Gastrocnemius medialis (tissue), 4 donors: ENCODE measurements at regions not wholly inside any gene's neighbourhood (a gene's known extent, or its start where the extent isn't known, plus 50 kb on each side); places are given as distances from the start of the nearest gene placed in this dataset.

Experiments
- ATAC-seq, 2 donors: fragments of 150-250 bp; one replicate each; pipeline ENCODE4 v1.9.1; 2016
- DNase-seq, 2 donors: peaks; one replicate each; pipeline ENCODE4 v3.0.0-alpha.2; 2019
- H3K27ac ChIP-seq, 4 donors: fragments of 200-600 bp; sonication (generic); 1 replicate in 1 of 4; 2 replicates in 3 of 4; pipeline ENCODE4 v1.5.1; 2016 to 2018; ENCODE audit warnings: mild to moderate bottlenecking in 2 of 4, moderate library complexity in 1 of 4
- H3K27me3 ChIP-seq, 3 donors: fragments of 200-600 bp; sonication (generic) in 2 of 3; 1 replicate in 1 of 3; 2 replicates in 2 of 3; pipeline versions ENCODE4 v1.5.1 to v1.6.0; 2016 to 2019; ENCODE audit warnings: mild to moderate bottlenecking in 1 of 3, moderate library complexity in 1 of 3
- H3K36me3 ChIP-seq, 2 donors: fragments of 200-600 bp; sonication (generic) in 1 of 2; one replicate each; pipeline ENCODE4 v1.5.1; 2017 to 2018
- H3K4me1 ChIP-seq, 2 donors: fragments of 200-600 bp; sonication (generic) in 1 of 2; one replicate each; pipeline ENCODE4 v1.5.1; 2016 to 2017; ENCODE audit warnings: mild to moderate bottlenecking in 2 of 2
- H3K4me3 ChIP-seq, 4 donors: fragments of 200-600 bp; sonication (generic) in 3 of 4; 1 replicate in 1 of 4; 2 replicates in 3 of 4; pipeline ENCODE4 v1.5.1; 2016 to 2019; ENCODE audit warnings: mild to moderate bottlenecking in 2 of 4
- H3K9me3 ChIP-seq, 3 donors: fragments of 200-600 bp; sonication (generic) in 2 of 3; 1 replicate in 1 of 3; 2 replicates in 2 of 3; pipeline ENCODE4 v1.5.1; 2016 to 2019
- CTCF ChIP-seq, 5 experiments: fragments of 450-650 bp in 3 of 5; fragments of 200-600 bp in 2 of 5; sonication (generic) in 2 of 5; IDR thresholded peaks in 4 of 5; conservative IDR thresholded peaks in 1 of 5; 1 replicate in 4 of 5; 2 replicates in 1 of 5; pipeline ENCODE4 v1.5.1; 2016 to 2019; ENCODE audit warnings: antibody characterized with exemption in 5 of 5, mild to moderate bottlenecking in 3 of 5, moderate library complexity in 3 of 5
- POLR2A ChIP-seq, 2 donors: fragments of 450-650 bp; IDR thresholded peaks; one replicate each; pipeline ENCODE4 v1.6.1; 2017; ENCODE audit warnings: antibody characterized with exemption in 2 of 2, mild to moderate bottlenecking in 2 of 2, moderate library complexity in 2 of 2
- in situ Hi-C, 4 donors: fragments of 200-750 bp; cut with MboI; loops; one replicate each; pipeline versions ENCODE4 v1.15.0 to v1.8.0; 2017; ENCODE audit warnings: low sequenced_read_pairs in 4 of 4
- intact Hi-C: fragments of 100-400 bp; cut with DNase I; formaldehyde crosslinking; loops from one replicate; pipeline ENCODE4 v1.15.1; 2023; ENCODE audit warnings: low total_unique reads

GRCh38 chr10:131621784-131622624 is 278.8 kb upstream of the PPP2R2D start:
- no peak overlapping the region for H3K27ac ChIP-seq
- intact Hi-C loops: no loop called here
- H3K36me3 ChIP-seq: no peaks in the 10 kb centered on the region
- H3K27me3 ChIP-seq: no peaks in the 10 kb centered on the region
- in situ Hi-C loops: no loop called here
- ATAC-seq (no peak), DNase-seq (no peak)
- no peak overlapping the region for H3K4me3 ChIP-seq
- no peaks in the 10 kb centered on the region for H3K9me3 ChIP-seq
- TF ChIP-seq POLR2A (IDR thresholded peaks at IDR 0.05) (no peak), CTCF (IDR thresholded peaks at IDR 0.05 in 4 of 5, conservative IDR thresholded peaks at IDR 0.05 in 1 of 5) (no peak)
- H3K4me1 ChIP-seq: no peaks in the 10 kb centered on the region

- no peak for ATAC-seq
- intact Hi-C loops (no loop called here), in situ Hi-C loops (no loop called here)
- no peaks in the 10 kb centered on the region for H3K27me3 ChIP-seq
- TF ChIP-seq CTCF (IDR thresholded peaks at IDR 0.05 in 4 of 5, conservative IDR thresholded peaks at IDR 0.05 in 1 of 5): no peak
- no peak for TF ChIP-seq POLR2A (IDR thresholded peaks at IDR 0.05)
- H3K9me3 ChIP-seq: no peaks in the 10 kb centered on the region
- H3K27ac ChIP-seq: no peak overlapping the region
- no peaks in the 10 kb centered on the region for H3K4me1 ChIP-seq
- H3K36me3 ChIP-seq: no peaks in the 10 kb centered on the region
- DNase-seq: no peak
- H3K4me3 ChIP-seq: no peak overlapping the region
Measured at GRCh38 chr10:131625041-131625440, 275.8 kb upstream of the PPP2R2D start.

GRCh38 chr10:131626274-131626673 is 274.5 kb upstream of the PPP2R2D start:
- no peaks in the 10 kb centered on the region for H3K27me3 ChIP-seq
- ATAC-seq (no peak), DNase-seq (no peak)
- no peak overlapping the region for H3K4me3 ChIP-seq
- no peak for TF ChIP-seq CTCF (IDR thresholded peaks at IDR 0.05 in 4 of 5, conservative IDR thresholded peaks at IDR 0.05 in 1 of 5)
- TF ChIP-seq POLR2A (IDR thresholded peaks at IDR 0.05): no peak
- H3K27ac ChIP-seq: no peak overlapping the region
- in situ Hi-C loops (no loop called here), intact Hi-C loops (no loop called here)
- no peaks in the 10 kb centered on the region for H3K4me1 ChIP-seq
- H3K36me3 ChIP-seq: no peaks in the 10 kb centered on the region
- H3K9me3 ChIP-seq: no peaks in the 10 kb centered on the region

GRCh38 chr10:131629026-131629770 is 271.6 kb upstream of the PPP2R2D start:
- H3K27ac ChIP-seq: no peak overlapping the region
- in situ Hi-C loops (no loop called here), intact Hi-C loops (no loop called here)
- TF ChIP-seq CTCF (IDR thresholded peaks at IDR 0.05 in 4 of 5, conservative IDR thresholded peaks at IDR 0.05 in 1 of 5) (no peak), POLR2A (IDR thresholded peaks at IDR 0.05) (no peak)
- H3K27me3 ChIP-seq: no peaks in the 10 kb centered on the region
- no peak for DNase-seq
- H3K4me3 ChIP-seq: no peak overlapping the region
- H3K4me1 ChIP-seq: no peaks in the 10 kb centered on the region
- no peaks in the 10 kb centered on the region for H3K9me3 ChIP-seq
- H3K36me3 ChIP-seq: no peaks in the 10 kb centered on the region
- ATAC-seq: no peak
